GM21423 (cell line): ENCODE measurements at regions not wholly inside any gene's neighbourhood (a gene's known extent, or its start where the extent isn't known, plus 50 kb on each side); places are given as distances from the start of the nearest gene placed in this dataset.

Experiments used
- ATAC-seq: cut with Tn5 transposase; IDR thresholded peaks from one replicate; pipeline ENCODE4 v1.9.1; 2021; ENCODE audit warnings: mild to moderate bottlenecking, moderate library complexity; ENCODE audit not compliant: unreplicated experiment

DNA sequence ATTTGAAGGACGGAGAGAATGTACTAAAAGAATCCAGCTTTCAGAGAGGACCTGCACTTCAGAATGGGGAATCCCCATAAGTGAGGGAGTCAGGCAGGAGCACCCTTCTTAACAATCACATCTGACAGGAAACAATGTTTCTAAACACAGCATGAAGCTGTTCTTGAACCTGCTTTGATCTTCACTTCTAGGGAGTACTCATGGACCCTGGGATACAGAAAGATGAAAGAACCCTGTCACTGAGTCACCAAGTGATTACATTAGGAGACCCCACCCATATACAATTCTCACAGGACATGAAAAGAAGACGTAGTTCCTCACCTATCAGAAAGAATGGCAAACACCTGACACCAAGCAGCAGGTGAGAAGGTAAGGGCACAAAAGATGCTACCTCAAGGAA lies 296.9 kb upstream of the ZC3H12C start:
- ATAC-seq: no peak

DNA sequence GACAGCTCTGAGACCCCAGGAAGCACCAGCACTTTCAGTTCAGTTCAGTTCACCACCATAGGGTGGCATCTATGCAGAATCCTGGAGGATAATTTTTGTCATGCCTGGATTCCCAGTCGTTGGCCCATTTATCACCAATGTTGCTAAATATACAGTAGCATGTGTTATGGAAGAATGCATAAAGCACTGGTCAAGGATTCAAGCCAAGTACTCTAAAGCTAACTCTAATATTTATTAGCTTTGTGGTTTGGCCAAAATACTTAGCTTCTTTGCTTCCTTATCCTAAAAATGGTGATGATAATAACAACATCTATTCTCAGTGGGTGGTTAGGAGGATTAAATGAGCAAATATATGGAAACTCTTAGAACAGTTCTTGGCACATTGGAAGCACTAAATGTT lies 294.7 kb upstream of the ZC3H12C start:
- no peak for ATAC-seq

DNA sequence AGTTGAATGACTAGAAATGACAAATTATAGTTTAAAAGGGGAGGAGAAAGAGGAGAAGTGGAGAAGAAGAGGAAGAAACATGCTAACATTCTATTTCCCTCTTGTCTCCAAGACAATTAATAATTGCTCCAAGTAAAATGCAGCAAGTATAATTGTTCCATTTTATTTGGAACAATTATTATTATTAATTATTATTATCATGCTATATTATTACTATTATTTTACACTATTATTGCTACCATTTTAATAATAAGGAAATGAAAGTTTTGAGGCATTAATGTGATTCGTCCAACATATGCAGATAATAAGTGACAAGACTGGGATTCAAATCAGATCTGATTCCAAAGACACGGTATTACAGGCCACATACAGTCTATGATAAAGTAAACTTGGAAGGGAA lies 293.6 kb upstream of the ZC3H12C start:
- ATAC-seq: no peak

DNA sequence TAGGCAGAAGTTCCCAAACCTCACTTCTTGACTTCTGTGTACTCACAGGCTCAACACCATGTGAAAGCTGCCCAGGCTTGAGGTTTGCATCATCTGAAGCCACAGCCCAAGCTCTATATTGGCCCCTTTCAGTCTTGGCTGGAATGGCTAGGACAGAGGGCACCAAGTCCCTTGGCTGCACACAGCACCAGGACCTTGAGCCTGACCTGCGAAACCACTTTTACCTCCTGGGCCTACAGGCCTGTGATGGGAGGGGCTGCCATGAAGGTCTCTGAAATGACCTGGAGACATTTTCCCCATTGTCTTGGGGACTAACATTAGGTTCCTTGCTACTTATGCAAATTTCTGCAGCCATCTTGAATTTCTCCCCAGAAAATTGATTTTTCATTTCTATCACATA lies 288.3 kb upstream of the ZC3H12C start:
- no peak for ATAC-seq

DNA sequence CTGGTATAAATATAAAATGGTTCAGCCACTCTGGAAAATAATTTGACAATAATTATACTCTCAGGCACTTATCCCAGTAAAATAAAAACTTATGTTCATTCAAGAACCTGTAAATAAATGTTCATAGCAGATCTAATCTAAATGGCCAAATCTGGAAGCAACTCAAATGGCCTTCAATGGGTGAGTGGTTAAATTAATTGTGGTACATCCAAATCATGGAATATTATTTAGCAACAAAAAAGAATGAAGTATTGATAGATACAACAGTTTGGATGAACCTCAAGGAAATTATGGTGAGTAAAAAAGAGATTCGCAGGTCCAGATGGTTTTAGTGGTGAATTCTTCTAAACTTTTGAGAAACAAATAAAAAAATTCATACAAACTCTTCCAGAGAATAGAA lies 287.0 kb upstream of the ZC3H12C start:
- ATAC-seq: no peak

DNA sequence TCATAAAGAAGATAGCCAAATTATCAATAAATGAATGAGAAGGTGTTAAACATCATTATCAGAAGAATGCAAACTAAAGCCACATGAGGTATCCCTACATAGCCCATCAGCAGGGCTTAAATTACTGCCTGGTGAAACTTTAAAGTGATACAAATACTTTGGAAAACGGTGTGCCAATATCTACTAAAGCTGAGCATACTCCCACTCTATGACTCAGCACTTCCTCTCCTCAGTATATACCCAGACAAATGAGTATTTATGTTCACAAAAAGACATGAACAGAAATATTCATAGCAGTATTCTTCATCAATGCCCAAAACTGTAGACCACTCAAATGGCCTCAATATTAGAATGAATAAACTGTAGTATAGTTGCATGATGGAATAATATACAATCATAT lies 284.6 kb upstream of the ZC3H12C start:
- ATAC-seq: no peak

DNA sequence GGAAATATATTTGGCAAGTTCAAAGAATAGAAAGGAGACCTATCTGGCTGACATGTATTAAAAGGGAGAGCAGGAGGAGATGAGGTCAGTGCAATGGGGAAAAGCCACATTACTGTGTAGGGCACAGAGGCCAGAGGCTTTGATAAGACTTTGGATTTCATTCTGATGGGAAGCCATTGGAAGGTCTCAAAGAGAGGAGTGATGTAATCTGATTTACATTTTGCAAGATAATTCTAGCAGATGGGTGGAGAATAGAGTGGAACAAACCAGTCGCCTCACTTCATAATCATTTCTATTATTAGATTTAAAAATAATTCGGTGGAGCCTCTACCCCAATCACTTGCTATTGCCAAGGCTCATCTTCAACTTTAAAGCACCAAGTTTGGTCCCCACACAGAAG lies 278.4 kb upstream of the ZC3H12C start:
- ATAC-seq: no peak

DNA sequence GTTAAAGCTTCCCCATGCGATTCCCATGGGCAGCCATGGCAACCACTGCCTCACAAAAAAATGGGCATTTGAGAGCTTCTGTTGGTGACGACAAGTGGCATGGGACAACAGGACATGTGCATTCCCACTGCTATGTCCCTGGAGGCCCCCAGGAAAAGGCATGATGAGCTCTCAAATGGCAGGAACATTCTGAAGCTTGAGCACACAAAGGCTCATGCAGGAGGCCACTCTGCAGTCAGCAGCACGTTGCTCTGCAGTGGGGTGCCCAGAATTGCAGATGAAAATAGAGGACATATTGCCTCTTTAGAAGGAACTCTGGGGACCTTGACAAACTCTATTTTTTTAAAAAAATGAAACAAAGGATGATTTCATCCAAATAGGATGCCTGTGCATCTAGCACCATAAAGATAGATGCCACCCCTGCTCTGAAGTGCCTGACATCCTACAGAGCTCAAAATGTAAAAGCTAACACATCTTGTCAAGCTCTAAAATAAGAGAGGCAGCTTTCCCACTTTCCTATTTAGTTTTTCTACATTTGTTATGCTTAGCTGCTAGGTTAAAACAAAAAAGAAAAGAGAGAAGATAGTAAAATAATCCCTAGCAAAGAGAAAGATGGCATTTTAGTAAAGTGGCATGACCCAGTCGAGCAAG lies 277.6 kb upstream of the ZC3H12C start:
- no peak for ATAC-seq

DNA sequence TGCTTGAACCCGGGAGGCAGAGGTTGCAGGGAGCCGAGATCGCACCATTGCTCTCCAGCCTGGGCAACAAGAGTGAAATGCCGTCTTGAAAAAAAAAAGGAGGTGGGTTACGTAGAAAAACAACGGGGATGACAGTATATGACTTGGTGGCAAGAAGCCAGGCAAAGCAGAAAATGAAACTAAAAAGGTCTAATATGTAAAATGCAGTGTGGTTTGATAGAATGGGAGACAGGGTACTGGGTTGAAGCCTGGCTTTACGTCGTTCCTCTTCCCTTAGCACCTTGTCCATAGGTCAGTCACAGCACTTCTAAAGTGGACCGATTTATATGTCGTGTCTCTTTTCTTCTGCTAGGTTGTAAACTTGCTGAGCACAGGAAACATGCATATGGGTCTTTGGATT lies 274.9 kb upstream of the ZC3H12C start:
- ATAC-seq: no peak

DNA sequence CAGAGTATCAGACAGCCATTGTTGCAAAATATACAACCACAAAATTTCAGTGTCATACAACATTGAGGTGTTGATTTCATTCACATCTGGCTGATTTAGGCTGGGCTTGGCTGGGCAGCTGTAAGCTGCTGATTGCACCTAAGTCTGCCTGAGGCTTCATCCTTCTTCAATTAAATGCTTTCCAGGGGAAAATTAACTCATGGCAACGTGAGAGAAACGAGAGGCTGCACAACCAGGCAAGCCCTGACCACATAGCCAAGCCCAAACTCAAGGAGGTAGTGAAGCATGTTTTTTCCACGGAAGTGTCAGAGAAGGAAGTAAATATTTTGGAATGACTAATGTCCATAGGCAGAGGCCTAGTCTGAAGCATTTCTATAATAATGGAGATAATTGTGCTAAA lies 273.8 kb upstream of the ZC3H12C start:
- no peak for ATAC-seq

DNA sequence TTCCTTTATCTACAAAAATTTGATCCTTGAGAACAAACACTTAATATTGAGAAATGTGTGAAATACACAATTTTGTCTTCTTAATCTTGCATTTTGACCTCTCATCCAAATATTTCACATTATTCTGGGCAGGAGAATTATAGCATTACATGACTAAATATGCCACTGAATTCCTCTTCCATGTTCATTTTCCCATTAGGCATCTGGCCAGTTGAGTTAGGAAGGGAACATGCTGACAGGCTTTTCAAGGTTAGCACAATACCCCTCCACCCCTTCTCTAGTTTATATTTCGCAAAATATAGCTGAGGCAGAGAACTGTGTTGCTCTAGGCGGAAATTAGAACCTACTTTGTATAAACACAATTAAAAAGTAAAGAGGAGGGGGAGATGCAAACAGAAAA lies 271.7 kb upstream of the ZC3H12C start:
- no peak for ATAC-seq

DNA sequence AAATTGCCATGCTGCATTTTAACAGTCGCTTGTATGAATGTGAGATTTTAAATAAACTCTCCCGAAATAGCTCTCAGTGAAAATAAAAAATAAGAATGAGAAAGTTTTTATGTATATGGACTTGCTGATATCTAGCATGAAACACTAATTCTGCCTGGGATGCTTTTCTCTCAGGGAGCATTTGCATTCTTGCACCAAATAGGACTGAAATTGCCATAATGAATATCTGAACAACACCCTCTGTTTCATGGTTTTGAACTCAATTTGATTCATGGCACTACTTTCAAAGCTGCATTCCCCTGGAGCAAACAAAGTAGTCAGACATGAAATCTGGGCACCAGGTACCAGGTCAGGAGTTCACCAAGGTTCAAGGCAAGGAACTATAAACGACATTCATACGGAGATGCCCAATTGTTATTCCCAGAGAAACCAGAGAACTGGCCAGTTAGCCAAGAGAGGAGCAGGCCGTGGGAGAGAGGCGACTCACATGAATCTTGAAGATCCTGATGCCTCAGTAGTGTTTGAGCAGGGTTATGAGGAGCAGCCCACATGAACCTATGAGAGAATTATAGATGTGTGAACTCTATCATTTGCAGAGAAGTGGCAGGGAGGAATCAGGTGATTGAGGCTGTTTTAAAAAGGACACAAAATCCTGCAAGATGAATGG lies 270.6 kb upstream of the ZC3H12C start:
- no peak for ATAC-seq

DNA sequence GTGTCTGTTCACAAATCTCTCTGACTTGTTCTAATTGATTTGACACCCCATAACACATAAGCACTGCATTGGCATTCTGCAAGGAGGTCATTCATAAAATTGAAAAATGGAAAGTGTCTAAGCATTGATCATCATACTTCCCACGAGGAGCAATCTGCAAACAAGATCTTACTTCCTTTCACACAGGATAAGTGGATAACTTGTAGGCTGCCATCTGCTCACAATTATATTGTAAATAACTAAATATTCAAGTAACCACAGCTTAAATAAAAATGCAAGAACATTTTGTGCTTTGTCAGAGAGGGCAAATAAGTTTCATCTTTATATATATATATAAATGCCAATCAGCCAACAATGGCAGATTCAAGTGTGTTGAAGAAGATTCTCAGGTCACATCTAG lies 264.8 kb upstream of the ZC3H12C start:
- no peak for ATAC-seq

DNA sequence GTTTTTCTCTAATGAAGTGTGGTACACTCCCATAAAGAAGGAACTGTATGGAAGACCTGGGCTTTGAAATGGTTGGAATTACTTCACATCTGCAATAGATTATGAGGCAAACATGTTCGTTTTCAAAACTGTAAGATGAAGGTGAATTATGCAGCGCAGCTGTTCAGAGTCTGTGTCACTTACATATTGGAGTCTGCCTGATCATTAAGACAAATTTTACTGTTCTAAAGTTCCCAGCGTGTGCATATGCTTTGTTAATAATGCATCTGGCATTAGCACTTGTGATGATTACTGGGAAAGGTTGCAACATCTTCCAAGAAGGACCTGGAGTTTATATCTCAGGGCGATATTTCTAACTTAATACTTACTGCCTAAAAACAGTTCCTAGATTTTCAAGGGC lies 255.2 kb upstream of the ZC3H12C start:
- no peak for ATAC-seq

DNA sequence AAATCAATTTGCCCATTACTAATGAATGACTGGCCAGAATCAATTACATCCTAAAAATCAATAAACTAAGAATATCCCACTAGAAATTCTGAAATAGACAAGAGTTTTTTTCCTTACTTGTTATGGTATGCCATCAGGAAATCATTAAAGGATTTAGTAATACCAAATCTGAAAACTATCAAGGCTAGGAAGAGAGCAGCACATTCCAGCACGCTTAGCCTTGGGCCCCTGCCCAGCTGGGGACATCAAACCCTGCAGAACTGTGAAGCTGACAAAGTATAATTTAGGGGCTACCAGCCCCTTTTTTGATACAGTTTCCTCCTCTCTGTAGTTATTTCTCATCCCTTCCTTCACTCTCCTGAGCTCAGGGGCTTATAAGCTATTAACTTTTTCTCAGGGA lies 247.8 kb upstream of the ZC3H12C start:
- no peak for ATAC-seq

DNA sequence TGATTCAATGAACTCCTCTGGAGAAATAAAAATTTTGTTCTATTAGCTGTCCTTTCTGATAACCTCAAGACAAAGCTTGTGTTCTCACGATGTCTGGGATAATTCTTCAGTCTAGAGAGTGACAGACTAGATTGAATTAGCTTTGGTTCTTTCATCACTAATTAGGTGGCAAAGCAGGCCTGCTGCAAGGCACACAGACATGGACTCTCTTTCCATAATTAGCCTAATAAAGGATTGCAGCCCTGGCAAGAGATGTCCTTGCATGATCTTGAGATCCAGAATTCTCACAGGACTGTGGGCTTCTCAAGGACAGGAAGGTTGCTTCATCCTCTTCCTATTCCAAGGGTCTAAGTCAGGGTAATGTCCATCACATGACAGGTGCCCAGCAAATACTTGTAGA lies 245.6 kb upstream of the ZC3H12C start:
- ATAC-seq: no peak

DNA sequence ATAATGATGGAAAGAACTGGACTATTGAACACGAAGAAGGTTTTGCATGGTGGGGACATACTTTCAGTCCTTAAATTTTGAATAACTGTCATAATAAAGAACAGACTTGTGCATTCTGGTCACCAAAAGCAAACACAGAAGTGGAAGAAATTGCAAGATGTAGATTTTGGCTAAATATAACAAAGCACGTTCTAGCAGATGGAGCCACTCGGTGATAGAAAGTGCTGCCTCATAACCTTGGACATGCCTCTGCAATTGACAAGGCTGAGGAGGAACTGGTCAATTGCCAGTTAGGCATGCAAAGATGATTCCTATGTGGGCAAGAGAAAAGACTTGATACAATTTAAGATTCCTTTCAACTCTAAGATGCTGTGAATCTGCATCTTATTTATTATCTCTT lies 244.1 kb upstream of the ZC3H12C start:
- no peak for ATAC-seq

DNA sequence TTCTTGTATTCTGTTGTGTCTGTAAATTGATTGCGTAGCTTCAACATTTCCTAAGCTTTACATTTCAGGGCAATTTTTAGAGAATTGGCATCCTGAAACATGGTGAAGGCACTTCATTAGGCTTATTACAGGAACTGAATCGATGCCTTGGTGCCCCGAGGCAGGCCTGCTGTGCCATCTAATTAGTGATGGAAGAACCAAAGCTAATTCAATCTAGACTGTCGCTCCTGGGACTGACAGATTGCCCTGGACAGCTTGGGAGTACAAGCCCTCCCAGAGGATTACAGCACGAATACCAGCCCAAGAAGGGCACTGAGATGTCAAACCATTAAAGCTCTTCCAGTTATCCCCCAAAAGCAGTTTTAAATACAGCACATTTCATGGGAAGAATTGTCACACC lies 243.2 kb upstream of the ZC3H12C start:
- ATAC-seq: no peak

DNA sequence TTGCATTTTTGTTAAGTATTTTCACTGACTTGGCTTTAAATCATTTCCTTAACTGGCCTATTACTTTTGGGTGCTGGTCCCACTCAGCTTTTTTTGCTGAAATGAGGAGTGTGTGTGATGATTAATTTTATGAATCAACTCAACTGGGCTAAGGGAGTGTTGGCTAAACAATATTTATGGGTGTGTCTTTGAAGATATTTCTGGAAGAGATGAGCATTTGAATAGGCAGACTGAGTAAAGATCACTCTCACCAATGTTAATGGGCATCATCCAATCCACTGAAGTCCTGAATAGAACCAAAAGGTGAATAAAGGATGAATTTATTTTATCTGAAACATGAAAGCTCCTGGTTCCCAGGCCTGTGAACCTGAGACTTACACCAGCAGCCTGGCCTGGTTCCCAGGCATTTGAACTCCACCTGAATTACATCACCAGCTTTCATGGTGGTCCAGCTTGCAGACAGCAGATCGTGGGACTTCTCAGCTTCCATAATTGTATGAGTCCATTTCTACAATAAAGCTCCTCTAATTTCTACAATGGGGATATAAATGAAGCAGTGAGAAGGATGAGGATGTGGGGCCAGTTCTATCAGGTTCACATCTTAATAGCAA lies 241.3 kb upstream of the ZC3H12C start:
- ATAC-seq: no peak

DNA sequence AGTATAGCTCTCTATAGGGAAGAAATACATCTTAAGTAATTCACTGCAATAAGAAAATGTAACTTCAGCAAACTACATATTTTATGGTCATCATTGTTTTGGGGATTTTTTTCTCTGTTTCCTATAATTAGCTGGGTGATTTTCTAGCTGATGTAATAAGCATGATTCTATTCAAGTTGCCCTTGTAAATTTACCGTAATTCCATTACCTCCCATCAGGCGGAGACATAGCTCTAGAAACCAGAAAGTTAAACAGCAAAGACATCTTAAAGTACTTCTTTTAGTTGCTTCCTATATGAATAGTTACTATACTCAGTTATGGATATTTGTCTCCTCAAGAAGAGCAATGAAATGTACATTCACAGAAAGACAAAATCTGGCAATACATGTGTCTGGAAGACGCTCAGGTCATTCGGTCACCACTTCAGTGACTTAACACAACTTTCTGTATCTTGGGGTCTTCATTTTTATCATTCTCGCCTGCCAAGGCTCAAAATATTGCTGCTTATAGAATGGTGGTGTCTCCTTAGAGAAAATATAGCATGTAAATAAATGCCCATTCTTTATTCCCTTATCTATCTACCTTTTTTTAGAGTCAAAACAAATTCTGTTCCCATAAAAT lies 239.9 kb upstream of the ZC3H12C start:
- peak; percentile 76 for ATAC-seq

DNA sequence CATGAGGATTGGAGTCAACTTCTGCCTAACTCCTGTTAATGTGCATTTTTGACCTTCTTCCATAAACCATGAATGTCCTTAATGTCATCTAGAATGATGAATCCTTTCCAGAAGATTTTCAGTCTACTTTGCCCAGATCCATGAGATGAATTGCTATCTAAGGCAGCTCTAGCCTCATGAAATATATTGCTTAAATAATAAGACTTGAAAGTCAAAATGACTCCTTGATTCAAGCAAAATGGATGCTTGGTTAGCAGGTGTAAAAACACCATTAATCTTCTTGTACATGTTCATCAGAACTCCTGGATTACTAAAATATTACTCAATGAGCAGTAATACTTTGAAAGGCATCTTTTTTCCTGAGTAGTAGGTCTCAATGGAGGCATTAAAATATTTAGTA lies 238.5 kb upstream of the ZC3H12C start:
- ATAC-seq: no peak

DNA sequence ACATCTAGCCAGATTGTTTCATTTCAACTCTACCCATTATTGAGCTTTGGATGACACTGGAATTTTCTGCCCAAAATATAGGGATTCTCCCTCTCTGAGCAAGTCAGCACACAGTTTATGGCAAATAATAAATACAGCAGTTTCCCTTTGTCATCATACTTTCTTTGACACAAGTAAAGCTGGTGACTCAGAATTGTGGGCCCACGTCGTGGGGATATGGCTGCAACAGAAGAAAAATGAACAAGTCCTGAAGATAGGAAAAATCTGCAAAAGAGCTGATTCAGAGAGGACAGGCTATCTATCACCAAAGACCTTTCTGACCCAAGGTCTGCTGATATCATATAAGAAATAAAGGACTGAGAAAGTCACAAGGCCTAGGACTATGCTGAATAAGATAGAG lies 236.3 kb upstream of the ZC3H12C start:
- no peak for ATAC-seq
